Mesodermal cell (in vitro differentiated cells): ENCODE measurements at regions not wholly inside any gene's neighbourhood (a gene's known extent, or its start where the extent isn't known, plus 50 kb on each side); places are given as distances from the start of the nearest gene placed in this dataset.

ENCODE experiments used
- H3K27ac ChIP-seq: 2 replicates; pipeline ENCODE4 v1.7.0; 2013; ENCODE audit warnings: mild to moderate bottlenecking, low read depth, low read length, moderate library complexity; ENCODE audit not compliant: severe bottlenecking
- H3K36me3 ChIP-seq: 2 replicates; pipeline ENCODE4 v1.7.1; 2013; ENCODE audit warnings: mild to moderate bottlenecking, low read length, moderate library complexity; ENCODE audit not compliant: control insufficient read depth, insufficient read depth
- H3K4me1 ChIP-seq: one replicate; pipeline ENCODE4 v1.7.1; 2013; ENCODE audit warnings: mild to moderate bottlenecking, low read length; ENCODE audit not compliant: insufficient read depth, control insufficient read depth, poor library complexity, severe bottlenecking
- H3K4me3 ChIP-seq: 2 replicates; pipeline ENCODE4 v1.7.0; 2013; ENCODE audit warnings: low read length, control low read depth, mild to moderate bottlenecking; ENCODE audit not compliant: insufficient read depth, poor library complexity, severe bottlenecking; ENCODE audit errors: extremely low read depth
- H3K9me3 ChIP-seq: 2 replicates; pipeline ENCODE4 v1.7.1; 2013; ENCODE audit warnings: mild to moderate bottlenecking, low read length, moderate library complexity; ENCODE audit not compliant: control insufficient read depth
- WGBS, 2 experiments: methylation state at CpG; one replicate each; pipeline ENCODE4 v1.1.5; 2013; ENCODE audit warnings: missing lambda C conversion rate in 2 of 2; ENCODE audit not compliant: insufficient coverage in 2 of 2; 5-methylcytosine and 5-hydroxymethylcytosine counted together

- Histone ChIP-seq H3K27ac (no peak overlapping the region), H3K36me3 (no peaks in the 10 kb centered on the region), H3K4me1 (no peaks in the 10 kb centered on the region), H3K9me3 (no peaks in the 10 kb centered on the region), H3K4me3 (no peak overlapping the region)
- WGBS, 2 experiments: 100% methylated on average over 1 of the region's 2 CpGs; no CpG with 5 or more reads in 1 of the 2 experiments
These were observed 365.8 kb upstream of the RND3 start for GRCh38 chr2:150853263-150853662.

- Histone ChIP-seq H3K27ac (no peak overlapping the region), H3K36me3 (no peaks in the 10 kb centered on the region), H3K4me1 (no peaks in the 10 kb centered on the region), H3K4me3 (no peak overlapping the region), H3K9me3 (no peaks in the 10 kb centered on the region)
These were observed 363.2 kb upstream of the RND3 start for GRCh38 chr2:150850641-150851040.

- H3K9me3 ChIP-seq: no peaks in the 10 kb centered on the region
These were observed 360.1 kb upstream of the RND3 start for GRCh38 chr2:150847578-150847977.

GRCh38 chr2:150846691-150847090 is 359.2 kb upstream of the RND3 start:
- Histone ChIP-seq H3K27ac (no peak overlapping the region), H3K4me1 (no peaks in the 10 kb centered on the region), H3K36me3 (no peaks in the 10 kb centered on the region), H3K9me3 (no peaks in the 10 kb centered on the region), H3K4me3 (no peak overlapping the region)
- 20% methylated on average over 1 of the region's 1 CpG; no CpG with 5 or more reads in 1 of the 2 experiments for WGBS, 2 experiments

More at GRCh38 chr2:150847578-150847977, 360.1 kb upstream of the RND3 start:
- Histone ChIP-seq H3K4me1 (no peaks in the 10 kb centered on the region), H3K4me3 (no peak overlapping the region), H3K36me3 (no peaks in the 10 kb centered on the region), H3K27ac (no peak overlapping the region)
- 82 to 92% methylated on average over 1 of the region's 3 CpGs for WGBS, 2 experiments

GRCh38 chr2:150832686-150833085 is 345.2 kb upstream of the RND3 start:
- WGBS, 2 experiments: 92 to 93% methylated on average over 2 of the region's 2 CpGs
- Histone ChIP-seq H3K4me1 (no peaks in the 10 kb centered on the region), H3K9me3 (no peaks in the 10 kb centered on the region), H3K36me3 (no peaks in the 10 kb centered on the region), H3K4me3 (no peak overlapping the region), H3K27ac (no peak overlapping the region)

- Histone ChIP-seq H3K27ac (no peak overlapping the region), H3K9me3 (no peaks in the 10 kb centered on the region), H3K36me3 (no peaks in the 10 kb centered on the region), H3K4me3 (no peak overlapping the region), H3K4me1 (no peaks in the 10 kb centered on the region)
- 10% methylated on average over 1 of the region's 1 CpG; no CpG with 5 or more reads in 1 of the 2 experiments for WGBS, 2 experiments
These were observed 336.7 kb upstream of the RND3 start for GRCh38 chr2:150824118-150824517.

GRCh38 chr2:150817422-150817821 is 330.0 kb upstream of the RND3 start:
- H3K4me1 ChIP-seq: no peaks in the 10 kb centered on the region
- WGBS, 2 experiments: 80 to 89% methylated on average over 1 to 2 of the region's 2 CpGs

GRCh38 chr2:150812664-150813367 is 325.3 kb upstream of the RND3 start:
- no CpG with 5 or more reads among the region's 1 CpG for WGBS, 2 experiments
- no peak overlapping the region for H3K4me3 ChIP-seq
- no peaks in the 10 kb centered on the region for H3K4me1 ChIP-seq
- no peak overlapping the region for H3K27ac ChIP-seq
- no peaks in the 10 kb centered on the region for H3K9me3 ChIP-seq
- H3K36me3 ChIP-seq: no peaks in the 10 kb centered on the region

More at GRCh38 chr2:150817422-150817821, 330.0 kb upstream of the RND3 start:
- no peak overlapping the region for H3K27ac ChIP-seq
- H3K9me3 ChIP-seq: no peaks in the 10 kb centered on the region
- H3K36me3 ChIP-seq: no peaks in the 10 kb centered on the region
- H3K4me3 ChIP-seq: no peak overlapping the region

GRCh38 chr2:150812066-150812465 is 324.6 kb upstream of the RND3 start:
- WGBS, 2 experiments: 93% methylated on average over 2 of the region's 3 CpGs; no CpG with 5 or more reads in 1 of the 2 experiments
- no peak overlapping the region for H3K4me3 ChIP-seq

GRCh38 chr2:150811259-150811855 is 323.9 kb upstream of the RND3 start:
- no peaks in the 10 kb centered on the region for H3K4me1 ChIP-seq
- WGBS, 2 experiments: 93 to 94% methylated on average over 3 to 4 of the region's 5 CpGs
- no peaks in the 10 kb centered on the region for H3K9me3 ChIP-seq
- H3K4me3 ChIP-seq: no peak overlapping the region
- H3K36me3 ChIP-seq: no peaks in the 10 kb centered on the region
- no peak overlapping the region for H3K27ac ChIP-seq

More at GRCh38 chr2:150812066-150812465, 324.6 kb upstream of the RND3 start:
- no peaks in the 10 kb centered on the region for H3K36me3 ChIP-seq
- H3K4me1 ChIP-seq: no peaks in the 10 kb centered on the region
- no peak overlapping the region for H3K27ac ChIP-seq
- H3K9me3 ChIP-seq: no peaks in the 10 kb centered on the region

- Histone ChIP-seq H3K36me3 (no peaks in the 10 kb centered on the region), H3K9me3 (no peaks in the 10 kb centered on the region), H3K27ac (no peak overlapping the region), H3K4me3 (no peak overlapping the region), H3K4me1 (no peaks in the 10 kb centered on the region)
- 75% methylated on average over 1 of the region's 2 CpGs; no CpG with 5 or more reads in 1 of the 2 experiments for WGBS, 2 experiments
These were observed 321.6 kb upstream of the RND3 start for GRCh38 chr2:150809103-150809502.
